SK-N-SH treated with all-trans-retinoic acid at 6 μM for 48 hours (cell line): ENCODE measurements at regions not wholly inside any gene's neighbourhood (a gene's known extent, or its start where the extent isn't known, plus 50 kb on each side); places are given as distances from the start of the nearest gene placed in this dataset.

Source experiments
- ATAC-seq: fragments of 200-7000 bp; cut with Tn5 transposase; 3 replicates; pipeline ENCODE4 v1.9.1; 2020; ENCODE audit warnings: mild to moderate bottlenecking, moderate library complexity
- ARNTL ChIP-seq: fragments of 450-650 bp; formaldehyde crosslinking; IDR thresholded peaks from 2 replicates; pipeline ENCODE4 v1.5.0; 2020; ENCODE audit warnings: low read depth, mild to moderate bottlenecking, moderate library complexity, borderline replicate concordance
- ESRRG ChIP-seq: fragments of 250-450 bp; sonication (Bioruptor Pico); IDR thresholded peaks from 2 replicates; pipeline ENCODE4 v1.6.1; 2021; ENCODE audit warnings: mild to moderate bottlenecking
- GLIS3 ChIP-seq: fragments of 250-450 bp; sonication (Bioruptor Pico); IDR thresholded peaks from 2 replicates; pipeline ENCODE4 v1.5.0; 2020; ENCODE audit warnings: mild to moderate bottlenecking, moderate library complexity
- ISL1 ChIP-seq: fragments of 250-450 bp; sonication (Bioruptor Pico); IDR thresholded peaks from 2 replicates; pipeline ENCODE4 v2.1.2; 2022; ENCODE audit warnings: mild to moderate bottlenecking, moderate library complexity
- OSR1 ChIP-seq: fragments of 250-450 bp; sonication (Bioruptor Pico); IDR thresholded peaks from 2 replicates; pipeline ENCODE4 v1.8.0; 2022; ENCODE audit warnings: moderate library complexity, mild to moderate bottlenecking, inconsistent platforms
- PPARA ChIP-seq: fragments of 250-450 bp; sonication (Bioruptor Pico); IDR thresholded peaks from 2 replicates; pipeline ENCODE4 v1.5.0; 2020; ENCODE audit warnings: mild to moderate bottlenecking, borderline replicate concordance
- SNAI2 ChIP-seq: fragments of 250-450 bp; sonication (Bioruptor Pico); IDR thresholded peaks from 2 replicates; pipeline ENCODE4 v1.5.0; 2020; ENCODE audit warnings: mild to moderate bottlenecking, moderate library complexity
- TOX ChIP-seq: fragments of 250-450 bp; sonication (Bioruptor Pico); IDR thresholded peaks from 2 replicates; pipeline ENCODE4 v1.8.0; 2021; ENCODE audit warnings: mild to moderate bottlenecking, moderate library complexity, borderline replicate concordance
- ZC3H10 ChIP-seq: fragments of 250-450 bp; sonication (Bioruptor Pico); IDR thresholded peaks from 2 replicates; pipeline ENCODE4 v1.5.1; 2021; ENCODE audit warnings: mild to moderate bottlenecking, moderate library complexity
- ZFP3 ChIP-seq: fragments of 250-450 bp; sonication (Bioruptor Pico); IDR thresholded peaks from 2 replicates; pipeline ENCODE4 v1.5.0; 2020; ENCODE audit warnings: mild to moderate bottlenecking, moderate library complexity
- ZFP30 ChIP-seq: fragments of 450-650 bp; formaldehyde crosslinking; IDR thresholded peaks from 2 replicates; pipeline ENCODE4 v1.5.0; 2022; ENCODE audit warnings: mild to moderate bottlenecking, moderate library complexity
- ZNF8 ChIP-seq: fragments of 450-650 bp; formaldehyde crosslinking; IDR thresholded peaks from 2 replicates; pipeline ENCODE4 v1.5.0; 2020; ENCODE audit warnings: mild to moderate bottlenecking, moderate library complexity
- TF ChIP-seq, protein P1 (sequence below): fragments of 250-450 bp; sonication (Bioruptor Pico); IDR thresholded peaks from 2 replicates; pipeline ENCODE4 v1.5.1; 2021; ENCODE audit warnings: mild to moderate bottlenecking, moderate library complexity
- TF ChIP-seq, protein P2 (sequence below): fragments of 250-450 bp; sonication (Bioruptor Pico); IDR thresholded peaks from 2 replicates; pipeline ENCODE4 v1.8.0; 2020; ENCODE audit warnings: mild to moderate bottlenecking, moderate library complexity, borderline replicate concordance
- TF ChIP-seq, protein P3 (sequence below): fragments of 250-450 bp; sonication (Bioruptor Pico); IDR thresholded peaks from 2 replicates; pipeline ENCODE4 v1.5.0; 2020; ENCODE audit warnings: mild to moderate bottlenecking, moderate library complexity
- TF ChIP-seq, protein P4 (sequence below): fragments of 250-450 bp; sonication (Bioruptor Pico); IDR thresholded peaks from 2 replicates; pipeline ENCODE4 v1.8.0; 2021; ENCODE audit warnings: low read depth, mild to moderate bottlenecking, moderate library complexity, borderline replicate concordance
- TF ChIP-seq, protein P5 (sequence below): fragments of 250-450 bp; sonication (Bioruptor Pico); IDR thresholded peaks from 2 replicates; pipeline ENCODE4 v1.5.1; 2020; ENCODE audit warnings: low read depth, mild to moderate bottlenecking, moderate library complexity

DNA sequence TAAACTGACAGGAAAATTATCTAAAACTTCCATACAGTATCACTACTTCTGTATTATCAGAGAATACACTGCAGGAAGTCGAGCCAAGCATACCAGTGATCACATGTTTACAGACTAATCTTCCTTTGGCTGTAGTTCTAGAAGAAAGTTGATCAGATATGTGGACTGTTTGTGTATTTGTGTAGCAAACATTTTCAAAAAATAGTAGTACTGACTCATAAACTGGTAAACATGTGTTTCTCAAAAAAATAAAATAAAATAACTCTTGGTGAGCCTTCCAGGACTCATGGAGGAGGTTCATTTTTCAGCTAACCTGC is 148.9 kb upstream of the SLC39A10 start:
- ATAC-seq, result no peak
- TF ChIP-seq, protein P1, sequence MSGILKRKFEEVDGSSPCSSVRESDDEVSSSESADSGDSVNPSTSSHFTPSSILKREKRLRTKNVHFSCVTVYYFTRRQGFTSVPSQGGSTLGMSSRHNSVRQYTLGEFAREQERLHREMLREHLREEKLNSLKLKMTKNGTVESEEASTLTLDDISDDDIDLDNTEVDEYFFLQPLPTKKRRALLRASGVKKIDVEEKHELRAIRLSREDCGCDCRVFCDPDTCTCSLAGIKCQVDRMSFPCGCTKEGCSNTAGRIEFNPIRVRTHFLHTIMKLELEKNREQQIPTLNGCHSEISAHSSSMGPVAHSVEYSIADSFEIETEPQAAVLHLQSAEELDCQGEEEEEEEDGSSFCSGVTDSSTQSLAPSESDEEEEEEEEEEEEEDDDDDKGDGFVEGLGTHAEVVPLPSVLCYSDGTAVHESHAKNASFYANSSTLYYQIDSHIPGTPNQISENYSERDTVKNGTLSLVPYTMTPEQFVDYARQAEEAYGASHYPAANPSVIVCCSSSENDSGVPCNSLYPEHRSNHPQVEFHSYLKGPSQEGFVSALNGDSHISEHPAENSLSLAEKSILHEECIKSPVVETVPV (CRISPR knock-in tag), result no peak
- no peak for TF ChIP-seq SNAI2 (CRISPR knock-in tag)
- no peak for TF ChIP-seq TOX (CRISPR knock-in tag)
- TF ChIP-seq, protein P2, sequence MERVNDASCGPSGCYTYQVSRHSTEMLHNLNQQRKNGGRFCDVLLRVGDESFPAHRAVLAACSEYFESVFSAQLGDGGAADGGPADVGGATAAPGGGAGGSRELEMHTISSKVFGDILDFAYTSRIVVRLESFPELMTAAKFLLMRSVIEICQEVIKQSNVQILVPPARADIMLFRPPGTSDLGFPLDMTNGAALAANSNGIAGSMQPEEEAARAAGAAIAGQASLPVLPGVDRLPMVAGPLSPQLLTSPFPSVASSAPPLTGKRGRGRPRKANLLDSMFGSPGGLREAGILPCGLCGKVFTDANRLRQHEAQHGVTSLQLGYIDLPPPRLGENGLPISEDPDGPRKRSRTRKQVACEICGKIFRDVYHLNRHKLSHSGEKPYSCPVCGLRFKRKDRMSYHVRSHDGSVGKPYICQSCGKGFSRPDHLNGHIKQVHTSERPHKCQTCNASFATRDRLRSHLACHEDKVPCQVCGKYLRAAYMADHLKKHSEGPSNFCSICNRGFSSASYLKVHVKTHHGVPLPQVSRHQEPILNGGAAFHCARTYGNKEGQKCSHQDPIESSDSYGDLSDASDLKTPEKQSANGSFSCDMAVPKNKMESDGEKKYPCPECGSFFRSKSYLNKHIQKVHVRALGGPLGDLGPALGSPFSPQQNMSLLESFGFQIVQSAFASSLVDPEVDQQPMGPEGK (CRISPR knock-in tag), result no peak
- no peak for TF ChIP-seq ZFP3 (CRISPR knock-in tag)
- TF ChIP-seq, all 23 proteins: peak for 0

DNA sequence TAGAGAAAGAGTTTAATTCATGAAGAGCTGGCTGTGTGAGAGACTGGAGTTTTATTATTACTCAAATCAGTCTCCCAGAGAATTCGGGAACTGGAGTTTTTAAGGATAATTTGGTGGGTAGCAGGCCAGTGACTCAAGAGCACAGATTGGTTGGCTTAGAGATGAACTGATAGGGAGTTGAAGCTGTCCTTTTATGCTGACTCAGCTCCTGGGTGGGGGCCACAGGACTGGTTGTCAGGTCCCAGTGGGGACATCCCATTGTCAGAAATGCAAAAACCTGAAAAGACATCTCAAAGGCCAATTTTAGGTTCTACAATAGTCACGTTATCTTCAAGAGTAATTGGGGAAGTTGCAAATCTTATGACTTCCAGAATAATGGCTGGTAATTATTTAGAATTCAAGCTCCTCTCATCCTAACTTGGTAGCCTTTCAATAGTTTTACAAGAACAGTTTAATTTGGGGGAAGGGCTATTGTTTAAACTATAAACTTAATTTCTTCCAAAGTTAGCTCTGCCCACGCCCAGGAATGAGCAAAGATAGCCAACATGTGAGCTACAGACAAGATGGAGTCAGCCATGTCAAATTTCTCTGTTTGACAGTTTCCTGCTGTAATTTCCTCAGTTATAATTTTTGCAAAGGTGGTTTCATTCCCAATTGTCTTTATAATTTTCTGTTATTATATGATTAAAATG is 149.4 kb upstream of the SLC39A10 start:
- ATAC-seq, result no peak
- TF ChIP-seq OSR1 (CRISPR knock-in tag), result no peak
- TF ChIP-seq ESRRG (CRISPR knock-in tag), result no peak
- TF ChIP-seq ZFP3 (CRISPR knock-in tag), result no peak
- TF ChIP-seq ZNF8 (CRISPR knock-in tag), result no peak
- TF ChIP-seq, protein P2 (CRISPR knock-in tag), result no peak
- TF ChIP-seq, protein P1 (CRISPR knock-in tag), result no peak
- TF ChIP-seq, protein P3, sequence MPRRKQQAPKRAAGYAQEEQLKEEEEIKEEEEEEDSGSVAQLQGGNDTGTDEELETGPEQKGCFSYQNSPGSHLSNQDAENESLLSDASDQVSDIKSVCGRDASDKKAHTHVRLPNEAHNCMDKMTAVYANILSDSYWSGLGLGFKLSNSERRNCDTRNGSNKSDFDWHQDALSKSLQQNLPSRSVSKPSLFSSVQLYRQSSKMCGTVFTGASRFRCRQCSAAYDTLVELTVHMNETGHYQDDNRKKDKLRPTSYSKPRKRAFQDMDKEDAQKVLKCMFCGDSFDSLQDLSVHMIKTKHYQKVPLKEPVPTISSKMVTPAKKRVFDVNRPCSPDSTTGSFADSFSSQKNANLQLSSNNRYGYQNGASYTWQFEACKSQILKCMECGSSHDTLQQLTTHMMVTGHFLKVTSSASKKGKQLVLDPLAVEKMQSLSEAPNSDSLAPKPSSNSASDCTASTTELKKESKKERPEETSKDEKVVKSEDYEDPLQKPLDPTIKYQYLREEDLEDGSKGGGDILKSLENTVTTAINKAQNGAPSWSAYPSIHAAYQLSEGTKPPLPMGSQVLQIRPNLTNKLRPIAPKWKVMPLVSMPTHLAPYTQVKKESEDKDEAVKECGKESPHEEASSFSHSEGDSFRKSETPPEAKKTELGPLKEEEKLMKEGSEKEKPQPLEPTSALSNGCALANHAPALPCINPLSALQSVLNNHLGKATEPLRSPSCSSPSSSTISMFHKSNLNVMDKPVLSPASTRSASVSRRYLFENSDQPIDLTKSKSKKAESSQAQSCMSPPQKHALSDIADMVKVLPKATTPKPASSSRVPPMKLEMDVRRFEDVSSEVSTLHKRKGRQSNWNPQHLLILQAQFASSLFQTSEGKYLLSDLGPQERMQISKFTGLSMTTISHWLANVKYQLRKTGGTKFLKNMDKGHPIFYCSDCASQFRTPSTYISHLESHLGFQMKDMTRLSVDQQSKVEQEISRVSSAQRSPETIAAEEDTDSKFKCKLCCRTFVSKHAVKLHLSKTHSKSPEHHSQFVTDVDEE (CRISPR knock-in tag), result no peak
- no peak for TF ChIP-seq PPARA (CRISPR knock-in tag)
- no peak for TF ChIP-seq ISL1
- TF ChIP-seq ZFP30 (CRISPR knock-in tag), result no peak
- no peak for TF ChIP-seq ZC3H10 (CRISPR knock-in tag)
- TF ChIP-seq, protein P4, sequence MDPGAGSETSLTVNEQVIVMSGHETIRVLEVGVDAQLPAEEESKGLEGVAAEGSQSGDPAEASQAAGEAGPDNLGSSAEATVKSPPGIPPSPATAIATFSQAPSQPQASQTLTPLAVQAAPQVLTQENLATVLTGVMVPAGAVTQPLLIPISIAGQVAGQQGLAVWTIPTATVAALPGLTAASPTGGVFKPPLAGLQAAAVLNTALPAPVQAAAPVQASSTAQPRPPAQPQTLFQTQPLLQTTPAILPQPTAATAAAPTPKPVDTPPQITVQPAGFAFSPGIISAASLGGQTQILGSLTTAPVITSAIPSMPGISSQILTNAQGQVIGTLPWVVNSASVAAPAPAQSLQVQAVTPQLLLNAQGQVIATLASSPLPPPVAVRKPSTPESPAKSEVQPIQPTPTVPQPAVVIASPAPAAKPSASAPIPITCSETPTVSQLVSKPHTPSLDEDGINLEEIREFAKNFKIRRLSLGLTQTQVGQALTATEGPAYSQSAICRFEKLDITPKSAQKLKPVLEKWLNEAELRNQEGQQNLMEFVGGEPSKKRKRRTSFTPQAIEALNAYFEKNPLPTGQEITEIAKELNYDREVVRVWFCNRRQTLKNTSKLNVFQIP (CRISPR knock-in tag), result no peak
- TF ChIP-seq GLIS3, result no peak
- TF ChIP-seq, protein P5, sequence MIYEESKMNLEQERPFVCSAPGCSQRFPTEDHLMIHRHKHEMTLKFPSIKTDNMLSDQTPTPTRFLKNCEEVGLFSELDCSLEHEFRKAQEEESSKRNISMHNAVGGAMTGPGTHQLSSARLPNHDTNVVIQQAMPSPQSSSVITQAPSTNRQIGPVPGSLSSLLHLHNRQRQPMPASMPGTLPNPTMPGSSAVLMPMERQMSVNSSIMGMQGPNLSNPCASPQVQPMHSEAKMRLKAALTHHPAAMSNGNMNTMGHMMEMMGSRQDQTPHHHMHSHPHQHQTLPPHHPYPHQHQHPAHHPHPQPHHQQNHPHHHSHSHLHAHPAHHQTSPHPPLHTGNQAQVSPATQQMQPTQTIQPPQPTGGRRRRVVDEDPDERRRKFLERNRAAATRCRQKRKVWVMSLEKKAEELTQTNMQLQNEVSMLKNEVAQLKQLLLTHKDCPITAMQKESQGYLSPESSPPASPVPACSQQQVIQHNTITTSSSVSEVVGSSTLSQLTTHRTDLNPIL, result no peak
- no peak for TF ChIP-seq ARNTL (CRISPR knock-in tag)
- TF ChIP-seq, all 23 proteins: peak for 0
